Mesothelial cell of epicardium (in vitro differentiated cells): ENCODE measurements at regions not wholly inside any gene's neighbourhood (a gene's known extent, or its start where the extent isn't known, plus 50 kb on each side); places are given as distances from the start of the nearest gene placed in this dataset.

ENCODE experiments used
- DNase-seq, 2 experiments: peaks; one replicate each; pipeline ENCODE4 v3.0.0; 2021; ENCODE audit warnings: low spot score in 2 of 2; ENCODE audit not compliant: unreplicated experiment in 2 of 2
- H3K27ac Mint-ChIP-seq: 2 replicates; pipeline ENCODE4 v1.8.0; 2021; ENCODE audit warnings: mixed read lengths
- H3K27me3 Mint-ChIP-seq: 2 replicates; pipeline ENCODE4 v1.8.0; 2021; ENCODE audit warnings: low read depth, mixed read lengths
- H3K36me3 Mint-ChIP-seq: 2 replicates; pipeline ENCODE4 v1.8.0; 2021; ENCODE audit warnings: mixed read lengths
- H3K4me1 Mint-ChIP-seq: 2 replicates; pipeline ENCODE4 v1.8.0; 2021; ENCODE audit warnings: mixed read lengths
- H3K4me3 Mint-ChIP-seq: 2 replicates; pipeline ENCODE4 v1.8.0; 2021; ENCODE audit warnings: mild to moderate bottlenecking, moderate library complexity, mixed read lengths
- H3K9me3 Mint-ChIP-seq: 2 replicates; pipeline ENCODE4 v1.8.0; 2021; ENCODE audit warnings: mixed read lengths
- CTCF ChIP-seq: fragments of 200-600 bp; sonication (generic); IDR thresholded peaks from one replicate; pipeline ENCODE4 v1.5.0; 2021; ENCODE audit warnings: antibody characterized with exemption; ENCODE audit not compliant: unreplicated experiment

- Mint-ChIP-seq H3K9me3 (peaks cover 37% of the 10 kb centered on the region), H3K4me1 (peaks cover 2% of the 10 kb centered on the region), H3K4me3 (no peak overlapping the region), H3K36me3 (peaks cover 16% of the 10 kb centered on the region), H3K27ac (no peak overlapping the region), H3K27me3 (no peaks in the 10 kb centered on the region)
- no peak for DNase-seq
- no peak for TF ChIP-seq CTCF
Observed at GRCh38 chr2:128427413-128427755, 108.7 kb upstream of the HS6ST1 start.

GRCh38 chr2:128428415-128428814 lies 109.7 kb upstream of the HS6ST1 start:
- H3K4me3 Mint-ChIP-seq, result no peak overlapping the region
- no peak for DNase-seq
- no peaks in the 10 kb centered on the region for H3K27me3 Mint-ChIP-seq
- peaks cover 39% of the 10 kb centered on the region for H3K9me3 Mint-ChIP-seq
- H3K4me1 Mint-ChIP-seq, result peaks cover 2% of the 10 kb centered on the region
- TF ChIP-seq CTCF, result no peak
- H3K36me3 Mint-ChIP-seq, result peaks cover 19% of the 10 kb centered on the region
- no peak overlapping the region for H3K27ac Mint-ChIP-seq

- Mint-ChIP-seq H3K36me3 (peaks cover 19% of the 10 kb centered on the region), H3K4me1 (no peaks in the 10 kb centered on the region), H3K9me3 (peaks cover 39% of the 10 kb centered on the region), H3K27ac (no peak overlapping the region), H3K4me3 (no peak overlapping the region), H3K27me3 (no peaks in the 10 kb centered on the region)
- no peak for DNase-seq
- no peak for TF ChIP-seq CTCF
Observed at GRCh38 chr2:128432423-128432822, 113.8 kb upstream of the HS6ST1 start.

- H3K27ac Mint-ChIP-seq, result no peak overlapping the region
- peaks cover 33% of the 10 kb centered on the region for H3K9me3 Mint-ChIP-seq
- peak in 1 of 2 experiments; percentile 10 for DNase-seq
- H3K36me3 Mint-ChIP-seq, result peaks cover 18% of the 10 kb centered on the region
- H3K4me1 Mint-ChIP-seq, result no peaks in the 10 kb centered on the region
- no peak overlapping the region for H3K4me3 Mint-ChIP-seq
- no peaks in the 10 kb centered on the region for H3K27me3 Mint-ChIP-seq
- no peak for TF ChIP-seq CTCF
Observed at GRCh38 chr2:128433911-128434550, 115.4 kb upstream of the HS6ST1 start.

GRCh38 chr2:128435576-128436478 lies 117.2 kb upstream of the HS6ST1 start:
- no peak overlapping the region for H3K27ac Mint-ChIP-seq
- peak in 1 of 2 experiments; percentile 7 for DNase-seq
- no peaks in the 10 kb centered on the region for H3K4me1 Mint-ChIP-seq
- peaks cover 16% of the 10 kb centered on the region for H3K9me3 Mint-ChIP-seq
- H3K4me3 Mint-ChIP-seq, result no peak overlapping the region
- no peak for TF ChIP-seq CTCF
- peaks cover 7% of the 10 kb centered on the region for H3K36me3 Mint-ChIP-seq
- no peaks in the 10 kb centered on the region for H3K27me3 Mint-ChIP-seq
